ENCODE measurements at regions not wholly inside any gene's neighbourhood (a gene's known extent, or its start where the extent isn't known, plus 50 kb on each side); places are given as distances from the start of the nearest gene placed in this dataset.

GRCh38 chr4:57661517-57662090 is 551.4 kb upstream of the IGFBP7 start:
- no peak for DNase-seq

- DNase-seq, result no peak
Observed at GRCh38 chr4:57658673-57659072, 548.5 kb upstream of the IGFBP7 start.

- DNase-seq, result no peak
Observed at GRCh38 chr4:57658188-57658587, 548.0 kb upstream of the IGFBP7 start.

- no peak for DNase-seq
Observed at GRCh38 chr4:57655342-57655741, 545.2 kb upstream of the IGFBP7 start.

DNA sequence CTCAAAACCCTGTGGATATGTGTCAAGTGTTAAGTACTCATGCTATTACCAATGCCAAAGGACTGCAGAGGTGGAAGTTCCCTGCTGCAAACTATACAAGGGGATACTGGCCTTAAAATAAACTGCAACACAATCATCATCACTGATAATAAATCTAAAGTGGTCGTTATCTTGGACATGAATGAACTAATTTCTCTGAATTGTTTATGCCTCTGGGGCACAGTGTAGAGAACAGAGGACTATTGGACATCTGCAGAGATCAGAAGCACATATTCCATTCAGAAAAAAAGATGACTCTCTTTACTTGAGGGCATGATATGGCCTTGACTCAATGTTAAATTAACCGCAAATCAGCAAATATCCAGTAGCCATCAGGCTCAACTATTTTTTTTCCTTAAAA is 542.6 kb upstream of the IGFBP7 start:
- no peak for DNase-seq

DNA sequence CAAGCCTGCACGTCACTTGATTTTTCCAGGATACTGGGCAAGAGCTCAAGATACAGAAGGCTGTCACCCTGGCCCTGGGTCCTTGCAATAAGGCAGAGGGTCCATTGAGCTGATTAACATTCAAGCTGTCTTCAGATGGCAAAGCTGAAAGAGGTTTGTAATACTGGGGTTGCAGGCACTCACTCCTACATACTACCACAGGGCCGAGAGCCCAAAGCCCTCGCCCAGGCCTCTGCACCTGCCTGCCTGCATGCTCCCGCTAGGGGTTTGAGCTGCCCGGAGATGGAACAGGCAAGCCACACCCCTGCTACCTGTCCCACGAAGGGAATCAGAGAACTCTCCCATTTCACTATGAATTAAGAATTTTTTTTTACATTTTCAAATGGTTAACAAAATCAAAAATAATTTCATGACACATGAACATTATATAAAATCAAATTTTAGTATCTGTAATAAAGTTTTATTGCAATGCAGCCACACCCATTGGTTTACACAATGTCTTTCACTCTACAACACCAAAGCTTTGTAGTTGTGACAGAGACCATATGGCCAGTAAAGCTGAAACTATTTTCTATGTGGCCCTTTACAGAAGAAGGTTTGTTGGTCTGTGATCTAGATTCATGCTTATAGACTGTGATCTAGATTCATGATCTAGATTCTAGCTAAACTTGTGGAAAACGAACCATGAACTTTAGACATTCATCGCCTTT is 530.4 kb upstream of the IGFBP7 start:
- DNase-seq, result no peak

DNA sequence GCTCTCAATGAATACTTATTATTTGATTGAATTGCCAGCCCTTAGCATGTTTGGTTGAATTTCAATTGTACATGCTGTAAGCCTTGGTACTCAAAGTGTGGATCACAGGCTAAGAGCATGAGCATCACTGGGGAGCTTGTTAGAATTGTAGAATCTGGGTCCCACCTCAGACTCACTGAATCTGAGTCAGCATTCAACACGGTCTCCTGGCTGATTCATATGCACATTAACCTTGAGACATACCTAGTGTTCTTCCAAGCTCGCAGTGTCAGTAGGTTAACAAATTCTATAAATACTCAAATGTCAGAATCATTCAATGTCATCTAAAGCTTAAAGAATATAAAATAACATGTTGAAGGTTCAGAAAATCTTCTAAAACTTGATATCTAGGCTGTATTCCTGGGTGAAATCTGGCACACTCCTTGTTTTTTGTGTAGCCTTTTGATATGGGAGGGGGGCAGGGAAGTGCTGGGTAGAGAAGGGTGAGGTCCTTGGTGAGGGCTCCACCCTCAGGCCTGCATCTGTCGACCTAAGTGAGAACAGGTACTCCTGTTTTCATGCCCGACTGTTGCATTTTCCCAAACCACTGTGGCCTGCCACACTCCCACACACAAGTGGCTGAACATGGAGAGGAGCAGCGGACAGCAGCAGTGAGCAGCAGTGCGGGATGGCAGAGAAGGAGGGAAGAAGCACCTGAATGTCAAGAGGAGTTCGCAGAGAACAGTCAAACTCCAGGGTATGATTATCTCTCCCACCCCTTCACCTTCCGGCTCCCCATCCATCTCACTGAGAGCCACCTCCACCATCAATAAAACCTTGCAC is 529.6 kb upstream of the IGFBP7 start:
- peak; percentile 48 for DNase-seq

- DNase-seq, result no peak
Observed at GRCh38 chr4:57635910-57636309, 525.7 kb upstream of the IGFBP7 start.

- DNase-seq, result no peak
Observed at GRCh38 chr4:57633212-57633859, 523.2 kb upstream of the IGFBP7 start.

DNA sequence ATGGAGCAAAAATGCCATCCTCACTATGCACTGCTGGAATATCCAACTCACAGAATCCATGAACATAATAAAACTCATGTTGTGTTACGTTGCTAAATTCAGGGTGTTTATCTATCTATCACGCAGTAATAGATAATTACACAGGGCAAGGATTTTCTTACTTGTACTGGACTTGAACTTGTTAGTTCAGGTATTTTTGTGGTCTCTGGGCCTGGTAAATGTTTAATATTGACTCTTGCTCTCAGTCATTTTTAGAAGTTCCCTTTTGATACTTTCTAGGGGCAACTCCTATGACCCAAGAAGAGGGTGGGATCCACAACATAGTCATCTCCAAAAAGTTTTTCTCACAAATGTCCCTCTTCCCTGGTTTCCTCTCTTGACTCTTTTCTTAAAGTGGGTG is 522.4 kb upstream of the IGFBP7 start:
- no peak for DNase-seq

- DNase-seq, result no peak
Observed at GRCh38 chr4:57631147-57631546, 521.0 kb upstream of the IGFBP7 start.

- no peak for DNase-seq
Observed at GRCh38 chr4:57628004-57628403, 517.8 kb upstream of the IGFBP7 start.

DNA sequence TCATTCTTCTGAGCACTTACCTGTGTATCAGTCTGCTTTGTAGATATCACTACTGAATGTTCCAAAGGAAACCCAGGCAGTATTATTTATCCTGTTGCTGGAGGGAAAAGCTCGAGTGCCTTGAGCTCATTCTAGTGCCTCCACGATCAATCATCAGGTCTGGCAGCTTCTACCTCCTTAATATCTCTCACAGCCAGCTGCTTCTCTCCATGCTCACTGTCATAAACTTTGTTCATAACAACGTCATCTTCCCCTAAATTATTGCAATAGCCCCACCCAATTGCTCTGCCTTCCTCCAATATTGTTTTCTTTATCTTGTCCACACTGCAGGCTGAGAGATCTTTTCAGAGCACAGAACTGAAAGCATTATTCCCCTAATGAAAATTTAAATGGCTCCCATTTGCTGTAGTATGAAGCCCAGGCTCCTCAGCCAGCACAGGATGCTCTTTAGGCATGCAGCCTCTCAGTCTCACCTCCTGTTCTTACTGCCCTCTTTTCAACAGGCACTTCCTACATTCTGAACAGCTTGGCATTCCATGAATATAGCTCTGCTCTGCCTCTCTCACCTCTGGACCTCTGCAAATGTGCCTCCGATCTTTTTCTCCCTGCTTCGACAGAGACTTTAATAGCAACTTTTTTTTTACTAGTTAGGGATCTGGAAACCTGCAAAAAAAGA is 504.2 kb upstream of the IGFBP7 start:
- no peak for DNase-seq

- no peak for DNase-seq
Observed at GRCh38 chr4:57612279-57612678, 502.1 kb upstream of the IGFBP7 start.

GRCh38 chr4:57607566-57608180 is 497.5 kb upstream of the IGFBP7 start:
- peak; percentile 90 for DNase-seq

- DNase-seq, result no peak
Observed at GRCh38 chr4:57605376-57605775, 495.2 kb upstream of the IGFBP7 start.

DNA sequence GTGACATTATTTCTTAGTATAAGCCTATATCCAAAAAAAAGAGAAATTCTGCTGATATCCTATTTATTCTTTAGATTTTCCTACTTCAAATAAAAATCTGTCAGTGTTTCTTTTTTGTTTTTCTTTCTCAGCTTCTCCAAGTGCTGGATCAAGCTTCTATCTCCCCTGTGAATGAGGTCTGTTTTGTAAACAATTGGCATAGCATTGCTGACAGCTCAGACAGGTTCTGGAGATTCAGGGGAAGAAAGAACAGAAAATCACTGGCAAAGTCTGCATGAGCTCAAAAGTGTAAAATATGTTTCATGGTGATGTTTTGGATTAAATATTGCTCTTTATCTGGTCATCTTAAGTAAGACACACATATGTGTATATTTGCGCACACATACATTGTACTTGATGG is 492.0 kb upstream of the IGFBP7 start:
- DNase-seq, result no peak

GRCh38 chr4:57591073-57591472 is 480.9 kb upstream of the IGFBP7 start:
- DNase-seq, result no peak

- DNase-seq, result no peak
Observed at GRCh38 chr4:57588557-57588956, 478.4 kb upstream of the IGFBP7 start.

DNA sequence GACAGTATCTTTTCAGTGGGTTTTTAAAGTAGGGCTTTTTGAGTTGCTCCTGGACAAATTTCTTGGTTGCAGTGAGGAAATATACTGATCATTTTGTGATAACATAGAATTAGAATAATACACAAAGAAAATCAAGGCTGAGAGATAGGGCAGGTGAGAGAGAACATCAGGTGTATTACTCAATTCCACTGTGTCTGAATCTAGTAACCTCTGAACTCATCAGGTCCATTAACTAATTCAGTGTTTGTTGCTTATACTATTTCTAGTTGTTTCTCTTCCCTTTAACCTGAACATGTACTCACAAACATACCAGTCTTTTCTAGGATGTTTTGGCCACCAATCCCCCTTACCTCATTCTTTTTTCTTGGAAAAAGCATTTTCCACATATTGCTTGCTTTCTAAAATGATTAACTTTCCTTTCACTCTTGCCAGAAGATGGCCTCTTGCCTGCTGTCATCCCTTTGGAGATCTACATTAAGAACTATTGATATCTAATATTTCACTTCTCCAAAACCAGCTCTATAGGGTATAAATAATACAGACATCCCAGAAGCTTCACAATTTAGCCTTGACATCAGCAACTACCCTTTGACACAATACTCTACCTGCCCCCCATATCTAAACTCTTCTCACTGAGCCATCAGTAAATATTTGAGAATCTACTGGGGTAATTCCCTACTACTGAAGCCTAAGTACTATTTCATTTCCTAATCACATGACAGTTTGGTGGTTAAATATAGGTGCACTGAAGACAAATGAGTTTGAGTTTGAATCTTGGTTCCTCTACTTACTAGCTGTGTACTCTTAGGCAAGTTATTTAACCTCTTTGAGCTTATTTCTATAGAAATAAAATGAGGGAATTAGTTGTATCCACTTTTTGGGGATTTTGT is 470.8 kb upstream of the IGFBP7 start:
- DNase-seq, result no peak

DNA sequence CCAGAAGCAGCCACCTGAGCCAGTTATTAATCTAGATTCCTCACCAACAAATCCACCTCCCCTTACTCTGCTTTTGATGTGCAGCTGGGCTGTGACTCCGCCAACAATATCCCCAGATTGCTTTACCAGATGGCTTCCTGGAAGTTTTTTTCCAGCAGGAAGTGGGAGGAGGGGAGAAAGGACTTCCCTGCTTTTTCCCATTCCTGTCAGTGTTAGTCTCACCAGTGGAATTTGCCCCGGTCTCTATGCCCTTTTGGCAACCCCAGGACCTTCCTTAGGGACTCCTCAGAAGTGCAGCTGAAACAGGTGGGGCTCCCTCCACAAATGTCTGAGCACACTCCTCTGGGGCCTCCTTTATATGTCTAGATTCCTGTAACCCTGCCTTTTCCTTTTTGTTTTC is 465.2 kb upstream of the IGFBP7 start:
- no peak for DNase-seq
